H9 (cell line): ENCODE measurements at regions not wholly inside any gene's neighbourhood (a gene's known extent, or its start where the extent isn't known, plus 50 kb on each side); places are given as distances from the start of the nearest gene placed in this dataset.
A peak's percentile ranks its signal among the peaks of the same experiment; 100 is the strongest.

Experiments
- DNase-seq: peaks from one replicate; pipeline ENCODE4 v3.0.0-alpha.2; 2017
- H2AFZ ChIP-seq: one replicate; pipeline ENCODE4 v1.6.1; 2013; ENCODE audit warnings: mild to moderate bottlenecking, low read length, control low read depth, moderate library complexity
- H2AK5ac ChIP-seq: 2 replicates; pipeline ENCODE4 v1.6.1; 2013; ENCODE audit warnings: low read length, control low read depth, mixed read lengths; ENCODE audit not compliant: insufficient read length
- H2BK120ac ChIP-seq: one replicate; pipeline ENCODE4 v1.6.1; 2013; ENCODE audit warnings: low read depth, mild to moderate bottlenecking, low read length, control low read depth, inconsistent platforms; ENCODE audit not compliant: poor library complexity, severe bottlenecking
- H2BK12ac ChIP-seq: 2 replicates; pipeline ENCODE4 v1.6.1; 2013; ENCODE audit warnings: low read length, control low read depth, mixed read lengths, low read depth; ENCODE audit not compliant: insufficient read length
- H2BK15ac ChIP-seq: 2 replicates; pipeline ENCODE4 v1.6.1; 2013; ENCODE audit warnings: low read depth, low read length, control low read depth
- H2BK20ac ChIP-seq: one replicate; pipeline ENCODE4 v1.6.1; 2013; ENCODE audit warnings: low read depth, mild to moderate bottlenecking, low read length, control low read depth, inconsistent platforms; ENCODE audit not compliant: poor library complexity, severe bottlenecking
- H2BK5ac ChIP-seq: 2 replicates; pipeline ENCODE4 v1.6.1; 2013; ENCODE audit warnings: low read length, control low read depth, mixed read lengths; ENCODE audit not compliant: insufficient read length
- H3K14ac ChIP-seq: 2 replicates; pipeline ENCODE4 v1.6.1; 2013; ENCODE audit warnings: low read length, control low read depth; ENCODE audit not compliant: insufficient read depth
- H3K18ac ChIP-seq: 2 replicates; pipeline ENCODE4 v1.6.1; 2013; ENCODE audit warnings: low read depth, mild to moderate bottlenecking, mixed read lengths, low read length, control low read depth; ENCODE audit not compliant: insufficient read length
- H3K23ac ChIP-seq: 2 replicates; pipeline ENCODE4 v1.6.1; 2013; ENCODE audit warnings: low read length, control low read depth, mixed read lengths, low read depth; ENCODE audit not compliant: insufficient read length
- H3K23me2 ChIP-seq: 2 replicates; pipeline ENCODE4 v1.6.1; 2013; ENCODE audit warnings: low read depth, mild to moderate bottlenecking, mixed read lengths, low read length, control low read depth; ENCODE audit not compliant: insufficient read length, poor library complexity, severe bottlenecking
- H3K27ac ChIP-seq: 2 replicates; pipeline ENCODE4 v1.5.1; 2013; ENCODE audit warnings: low read length, control low read depth, mixed read lengths, low read depth; ENCODE audit not compliant: insufficient read length
- H3K27me3 ChIP-seq: 2 replicates; pipeline ENCODE4 v1.6.1; 2013; ENCODE audit warnings: low read length, control low read depth, inconsistent platforms; ENCODE audit not compliant: insufficient read depth
- H3K4ac ChIP-seq: 2 replicates; pipeline ENCODE4 v1.6.1; 2013; ENCODE audit warnings: low read depth, mild to moderate bottlenecking, control low read depth, inconsistent platforms, low read length, moderate library complexity
- H3K4me1 ChIP-seq: 2 replicates; pipeline ENCODE4 v1.6.1; 2013; ENCODE audit warnings: low read length, control low read depth, inconsistent platforms; ENCODE audit not compliant: insufficient read depth
- H3K4me2 ChIP-seq: 2 replicates; pipeline ENCODE4 v1.6.1; 2013; ENCODE audit warnings: low read length, control low read depth, mixed read lengths; ENCODE audit not compliant: insufficient read length, insufficient read depth
- H3K56ac ChIP-seq: 2 replicates; pipeline ENCODE4 v1.6.1; 2013; ENCODE audit warnings: low read depth, mild to moderate bottlenecking, mixed read lengths, low read length, control low read depth; ENCODE audit not compliant: insufficient read length
- H3K79me1 ChIP-seq: 2 replicates; pipeline ENCODE4 v1.6.1; 2013; ENCODE audit warnings: low read depth, mild to moderate bottlenecking, moderate library complexity, low read length, control low read depth, inconsistent platforms; ENCODE audit not compliant: insufficient read depth, poor library complexity, severe bottlenecking
- H3K79me2 ChIP-seq: 2 replicates; pipeline ENCODE4 v1.6.1; 2013; ENCODE audit warnings: low read length, control low read depth, inconsistent platforms; ENCODE audit not compliant: insufficient read depth
- H3K9ac ChIP-seq: 2 replicates; pipeline ENCODE4 v1.6.1; 2013; ENCODE audit warnings: low read length, control low read depth, mixed read lengths; ENCODE audit not compliant: insufficient read length; ENCODE audit errors: extremely low read depth
- H3K9me3 ChIP-seq: one replicate; pipeline ENCODE4 v1.6.1; 2013; ENCODE audit warnings: low read depth, low read length, inconsistent platforms; ENCODE audit not compliant: control insufficient read depth
- H3T11ph ChIP-seq: one replicate; pipeline ENCODE4 v1.6.1; 2013; ENCODE audit warnings: mild to moderate bottlenecking, low read length, control low read depth, inconsistent platforms
- H4K20me1 ChIP-seq: one replicate; pipeline ENCODE4 v1.6.1; 2013; ENCODE audit not compliant: control insufficient read depth, insufficient read length, insufficient read depth
- H4K5ac ChIP-seq: 2 replicates; pipeline ENCODE4 v1.6.1; 2013; ENCODE audit warnings: low read depth, mild to moderate bottlenecking, mixed read lengths, low read length, control low read depth; ENCODE audit not compliant: insufficient read length
- H4K8ac ChIP-seq: replicated peaks from 2 replicates; pipeline ENCODE4 v1.6.1; 2013; ENCODE audit warnings: low read length, control low read depth, mixed read lengths, low read depth; ENCODE audit not compliant: insufficient read length
- H4K91ac ChIP-seq: 2 replicates; pipeline ENCODE4 v1.6.1; 2013; ENCODE audit warnings: low read depth, mild to moderate bottlenecking, moderate library complexity, mixed read lengths, low read length, control low read depth; ENCODE audit not compliant: insufficient read length
- H3K27ac Mint-ChIP-seq, 3 experiments: 2 replicates in 2 of 3; 3 replicates in 1 of 3; pipeline ENCODE4 v1.8.0; 2020 to 2021; ENCODE audit warnings: mixed read lengths in 3 of 3, mild to moderate bottlenecking in 1 of 3, moderate library complexity in 1 of 3
- H3K27me3 Mint-ChIP-seq: 2 replicates; pipeline ENCODE4 v1.8.0; 2021; ENCODE audit warnings: low read depth, mild to moderate bottlenecking, moderate library complexity, mixed read lengths
- H3K36me3 Mint-ChIP-seq, 3 experiments: 2 replicates in 2 of 3; 3 replicates in 1 of 3; pipeline ENCODE4 v1.8.0; 2020 to 2021; ENCODE audit warnings: low read depth in 3 of 3, mixed read lengths in 3 of 3; ENCODE audit not compliant: insufficient read depth in 1 of 3
- H3K4me1 Mint-ChIP-seq, 2 experiments: 2 replicates each; pipeline ENCODE4 v1.8.0; 2020; ENCODE audit warnings: mixed read lengths in 2 of 2
- H3K4me3 Mint-ChIP-seq, 2 experiments: 2 replicates in 1 of 2; 3 replicates in 1 of 2; pipeline ENCODE4 v1.8.0; 2020 to 2021; ENCODE audit warnings: mild to moderate bottlenecking in 2 of 2, mixed read lengths in 2 of 2, moderate library complexity in 1 of 2
- H3K9me3 Mint-ChIP-seq, 2 experiments: 2 replicates in 1 of 2; 3 replicates in 1 of 2; pipeline ENCODE4 v1.8.0; 2020; ENCODE audit warnings: mild to moderate bottlenecking in 2 of 2, mixed read lengths in 2 of 2, moderate library complexity in 1 of 2
- CTCF ChIP-seq: fragments of 200-600 bp; sonication (generic); conservative IDR thresholded peaks from 3 replicates; pipeline ENCODE4 v1.8.0; 2021; ENCODE audit warnings: antibody characterized with exemption, mild to moderate bottlenecking
- WGBS: extraction: QIAGEN DNeasy Blood & Tissue Kit; methylation state at CpG from one replicate; pipeline ENCODE4 v1.1.7; 2013; ENCODE audit warnings: missing lambda C conversion rate, low lambda C conversion rate, mixed read lengths; ENCODE audit not compliant: insufficient read length; ENCODE audit errors: extremely low coverage; 5-methylcytosine and 5-hydroxymethylcytosine counted together

GRCh38 chrX:34559325-34559724 lies 97.8 kb downstream of the TMEM47 start:
- peak; percentile 92 for DNase-seq
- Histone ChIP-seq H2BK20ac (no peak overlapping the region), H2AFZ (no peak overlapping the region), H2BK5ac (no peak overlapping the region), H3K9me3 (no peaks in the 10 kb centered on the region), H3K79me1 (no peaks in the 10 kb centered on the region), H3K14ac (no peak overlapping the region), H3K79me2 (no peaks in the 10 kb centered on the region), H2BK15ac (no peak overlapping the region), H2AK5ac (no peak overlapping the region), H2BK120ac (no peak overlapping the region), H3K4me2 (no peak overlapping the region), H3K4ac (no peak overlapping the region; the same call in 1 of the 2 replicates), H4K8ac (no peak overlapping the region), H3K23me2 (no peaks in the 10 kb centered on the region), H3K18ac (no peak overlapping the region), H4K91ac (no peak overlapping the region), H3K23ac (no peak overlapping the region), H3K56ac (no peak overlapping the region), H3K4me1 (peaks cover 14% of the 10 kb centered on the region; the same call in 1 of the 2 replicates), H3K27me3 (no peaks in the 10 kb centered on the region; the same call in 1 of the 2 replicates), H4K5ac (no peak overlapping the region), H3T11ph (no peak overlapping the region), H3K27ac (peak overlapping the region; percentile 34), H4K20me1 (no peaks in the 10 kb centered on the region), H2BK12ac (no peak overlapping the region), H3K9ac (no peak overlapping the region)
- H3K27ac Mint-ChIP-seq = peak overlapping the region; percentile 6 to 97 (median 16); a peak in 2 of 7 replicates
- TF ChIP-seq CTCF = no peak
- peaks cover 30% of the 10 kb centered on the region for H3K27me3 Mint-ChIP-seq
- H3K36me3 Mint-ChIP-seq = peaks cover 0 to 4% (median 1%) of the 10 kb centered on the region in 3 experiments; a peak in 4 of 7 replicates
- H3K9me3 Mint-ChIP-seq = peaks cover 3 to 55% of the 10 kb centered on the region in 2 experiments; a peak in 4 of 5 replicates
- H3K4me1 Mint-ChIP-seq = peaks cover 67 to 72% of the 10 kb centered on the region in 2 experiments
- no CpG with 5 or more reads among the region's 1 CpG for WGBS
- H3K4me3 Mint-ChIP-seq = no peak overlapping the region
